ENCODE measurements at regions not wholly inside any gene's neighbourhood (a gene's known extent, or its start where the extent isn't known, plus 50 kb on each side); places are given as distances from the start of the nearest gene placed in this dataset.
"Not testable (repeated sequence)": the region's sequence is repeated elsewhere in the genome, so short reads cannot be mapped to it uniquely, and the experiment has no call there.

DNA sequence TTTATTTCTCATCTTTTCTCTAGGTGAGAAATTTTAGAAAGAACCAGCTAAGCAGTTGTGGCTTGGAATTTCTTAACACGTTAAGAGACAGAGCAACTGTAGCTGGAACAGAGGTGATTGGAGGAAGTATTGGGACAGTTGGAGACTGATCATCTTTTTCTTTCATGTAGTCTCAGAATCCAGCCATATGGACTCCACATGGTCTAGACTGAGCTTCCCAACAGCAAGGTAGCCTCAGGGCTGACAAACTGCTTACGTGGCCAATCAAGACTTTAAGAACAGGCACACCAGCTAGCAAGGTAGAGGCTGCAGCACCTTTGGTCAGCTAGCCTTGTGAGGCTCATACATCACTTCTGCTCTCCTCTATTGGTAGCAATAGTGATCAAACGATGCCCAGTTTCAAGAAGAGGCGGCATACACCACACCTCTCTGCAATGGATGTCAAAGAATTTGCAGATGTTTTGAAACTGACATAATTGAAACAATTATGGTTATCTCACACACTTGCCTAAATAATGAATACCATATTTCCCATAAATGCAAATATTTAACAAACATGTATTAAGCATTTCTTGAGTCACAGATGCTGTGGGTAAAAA is 590.5 kb upstream of the SLC35B3 start:
- Histone ChIP-seq H3K9me2 (ENCODE audit: insufficient read depth) (no peaks in the 10 kb centered on the region), H3K27me3 (ENCODE audit: insufficient read depth, low read length) (no peaks in the 10 kb centered on the region), H3K79me2 (ENCODE audit: insufficient read depth, low read length) (no peaks in the 10 kb centered on the region), H3K4me1 (ENCODE audit: control insufficient read depth in 1 of 2, insufficient read depth in 2 of 2, low read length in 2 of 2) (no peaks in the 10 kb centered on the region), H3K27ac (ENCODE audit: low read depth, low read length) (no peak overlapping the region), H4K20me1 (ENCODE audit: insufficient read depth) (no peaks in the 10 kb centered on the region), H2AFZ (ENCODE audit: low read depth, low read length, poor library complexity, severe bottlenecking) (no peak overlapping the region), H3K9me3 (ENCODE audit: control insufficient read depth in 1 of 2, insufficient read depth in 1 of 2, low read depth in 1 of 2, low read length in 2 of 2) (no peaks in the 10 kb centered on the region), H3K4me3 (replicated peaks in 1 of 2; ENCODE audit: low read depth in 1 of 2, low read length in 2 of 2) (no peak overlapping the region), H3K9ac (ENCODE audit: low read length) (no peak overlapping the region), H3K36me3 (ENCODE audit: control insufficient read depth in 1 of 2, insufficient read depth in 2 of 2, low read length in 2 of 2) (no peaks in the 10 kb centered on the region), H3K4me2 (ENCODE audit: low read length) (no peak overlapping the region)
- TF ChIP-seq CEBPB (IDR thresholded peaks at IDR 0.05; ENCODE audit: low read depth) = no peak
- TF ChIP-seq, protein P1, sequence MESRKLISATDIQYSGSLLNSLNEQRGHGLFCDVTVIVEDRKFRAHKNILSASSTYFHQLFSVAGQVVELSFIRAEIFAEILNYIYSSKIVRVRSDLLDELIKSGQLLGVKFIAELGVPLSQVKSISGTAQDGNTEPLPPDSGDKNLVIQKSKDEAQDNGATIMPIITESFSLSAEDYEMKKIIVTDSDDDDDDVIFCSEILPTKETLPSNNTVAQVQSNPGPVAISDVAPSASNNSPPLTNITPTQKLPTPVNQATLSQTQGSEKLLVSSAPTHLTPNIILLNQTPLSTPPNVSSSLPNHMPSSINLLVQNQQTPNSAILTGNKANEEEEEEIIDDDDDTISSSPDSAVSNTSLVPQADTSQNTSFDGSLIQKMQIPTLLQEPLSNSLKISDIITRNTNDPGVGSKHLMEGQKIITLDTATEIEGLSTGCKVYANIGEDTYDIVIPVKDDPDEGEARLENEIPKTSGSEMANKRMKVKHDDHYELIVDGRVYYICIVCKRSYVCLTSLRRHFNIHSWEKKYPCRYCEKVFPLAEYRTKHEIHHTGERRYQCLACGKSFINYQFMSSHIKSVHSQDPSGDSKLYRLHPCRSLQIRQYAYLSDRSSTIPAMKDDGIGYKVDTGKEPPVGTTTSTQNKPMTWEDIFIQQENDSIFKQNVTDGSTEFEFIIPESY (IDR thresholded peaks at IDR 0.05; ENCODE audit: extremely low read depth, insufficient replicate concordance, low read length) = no peak
- TF ChIP-seq, protein P2, sequence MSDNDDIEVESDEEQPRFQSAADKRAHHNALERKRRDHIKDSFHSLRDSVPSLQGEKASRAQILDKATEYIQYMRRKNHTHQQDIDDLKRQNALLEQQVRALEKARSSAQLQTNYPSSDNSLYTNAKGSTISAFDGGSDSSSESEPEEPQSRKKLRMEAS (IDR thresholded peaks at IDR 0.05) = no peak
- ChIA-PET RAD21 (ENCODE audit: low non-redundant PET in 1 of 2, low total read pairs in 2 of 2, uncharacterized antibody in 2 of 2, unreplicated experiment in 2 of 2) (no interaction called here), POLR2A (no interaction called here), CTCF (no interaction called here)
- BruUV-seq (replicated peaks) = no TSS peak
- no peak for ATAC-seq
- intact Hi-C loops (cut with micrococcal nuclease) = no loop called here
- DNase-seq (ENCODE audit: low read depth, low spot score) = no peak

DNA sequence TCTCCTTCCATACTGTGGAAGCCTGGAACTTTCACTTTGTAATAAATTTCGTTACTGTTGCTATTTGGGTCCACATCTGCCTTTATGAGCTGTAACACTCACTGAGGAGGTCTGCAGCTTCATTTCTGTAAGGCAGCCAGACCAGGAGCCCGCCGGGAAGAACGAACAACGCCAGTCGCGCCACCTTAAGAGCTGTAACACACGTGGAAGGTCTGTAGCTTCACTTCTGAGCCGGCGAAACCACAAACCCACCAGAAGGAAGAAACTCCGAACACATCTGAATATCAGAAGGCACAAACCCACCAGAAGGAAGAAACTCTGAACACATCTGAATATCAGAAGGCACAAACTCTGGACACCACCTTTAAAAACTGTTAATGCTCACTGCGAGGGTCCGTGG is 589.9 kb upstream of the SLC35B3 start:
- Histone ChIP-seq H3K9me3 (ENCODE audit: control insufficient read depth in 1 of 2, insufficient read depth in 1 of 2, low read depth in 1 of 2, low read length in 2 of 2) (no peaks in the 10 kb centered on the region), H3K4me2 (ENCODE audit: low read length) (no peak overlapping the region), H3K36me3 (ENCODE audit: control insufficient read depth in 1 of 2, insufficient read depth in 2 of 2, low read length in 2 of 2) (no peaks in the 10 kb centered on the region), H3K9me2 (ENCODE audit: insufficient read depth) (no peaks in the 10 kb centered on the region), H3K27ac (ENCODE audit: low read depth, low read length) (no peak overlapping the region), H3K27me3 (ENCODE audit: insufficient read depth, low read length) (no peaks in the 10 kb centered on the region), H3K4me1 (ENCODE audit: control insufficient read depth in 1 of 2, insufficient read depth in 2 of 2, low read length in 2 of 2) (no peaks in the 10 kb centered on the region), H3K4me3 (replicated peaks in 1 of 2; ENCODE audit: low read depth in 1 of 2, low read length in 2 of 2) (no peak overlapping the region), H2AFZ (ENCODE audit: low read depth, low read length, poor library complexity, severe bottlenecking) (no peak overlapping the region), H3K9ac (ENCODE audit: low read length) (no peak overlapping the region), H4K20me1 (ENCODE audit: insufficient read depth) (no peaks in the 10 kb centered on the region), H3K79me2 (ENCODE audit: insufficient read depth, low read length) (no peaks in the 10 kb centered on the region)
- ChIA-PET POLR2A (no interaction called here), CTCF (no interaction called here), RAD21 (ENCODE audit: low non-redundant PET in 1 of 2, low total read pairs in 2 of 2, uncharacterized antibody in 2 of 2, unreplicated experiment in 2 of 2) (no interaction called here)
- no TSS peak for BruUV-seq (replicated peaks)
- ATAC-seq (no peak), DNase-seq (ENCODE audit: low read depth, low spot score) (no peak)
- intact Hi-C loops (cut with micrococcal nuclease) = no loop called here
- TF ChIP-seq EGR1 (IDR thresholded peaks at IDR 0.05; ENCODE audit: low read depth) (no peak), ELF1 (IDR thresholded peaks at IDR 0.05; ENCODE audit: borderline replicate concordance, low read depth) (no peak), JUND (IDR thresholded peaks at IDR 0.05) (no peak), EZH2 (IDR thresholded peaks at IDR 0.05) (no peak)
- TF ChIP-seq, protein P3, sequence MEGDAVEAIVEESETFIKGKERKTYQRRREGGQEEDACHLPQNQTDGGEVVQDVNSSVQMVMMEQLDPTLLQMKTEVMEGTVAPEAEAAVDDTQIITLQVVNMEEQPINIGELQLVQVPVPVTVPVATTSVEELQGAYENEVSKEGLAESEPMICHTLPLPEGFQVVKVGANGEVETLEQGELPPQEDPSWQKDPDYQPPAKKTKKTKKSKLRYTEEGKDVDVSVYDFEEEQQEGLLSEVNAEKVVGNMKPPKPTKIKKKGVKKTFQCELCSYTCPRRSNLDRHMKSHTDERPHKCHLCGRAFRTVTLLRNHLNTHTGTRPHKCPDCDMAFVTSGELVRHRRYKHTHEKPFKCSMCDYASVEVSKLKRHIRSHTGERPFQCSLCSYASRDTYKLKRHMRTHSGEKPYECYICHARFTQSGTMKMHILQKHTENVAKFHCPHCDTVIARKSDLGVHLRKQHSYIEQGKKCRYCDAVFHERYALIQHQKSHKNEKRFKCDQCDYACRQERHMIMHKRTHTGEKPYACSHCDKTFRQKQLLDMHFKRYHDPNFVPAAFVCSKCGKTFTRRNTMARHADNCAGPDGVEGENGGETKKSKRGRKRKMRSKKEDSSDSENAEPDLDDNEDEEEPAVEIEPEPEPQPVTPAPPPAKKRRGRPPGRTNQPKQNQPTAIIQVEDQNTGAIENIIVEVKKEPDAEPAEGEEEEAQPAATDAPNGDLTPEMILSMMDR (IDR thresholded peaks at IDR 0.05 in 2 of 3, conservative IDR thresholded peaks at IDR 0.05 in 1 of 3; ENCODE audit: borderline replicate concordance in 1 of 3, insufficient read depth in 1 of 3, low read depth in 2 of 3, low read length in 2 of 3) = no peak

DNA sequence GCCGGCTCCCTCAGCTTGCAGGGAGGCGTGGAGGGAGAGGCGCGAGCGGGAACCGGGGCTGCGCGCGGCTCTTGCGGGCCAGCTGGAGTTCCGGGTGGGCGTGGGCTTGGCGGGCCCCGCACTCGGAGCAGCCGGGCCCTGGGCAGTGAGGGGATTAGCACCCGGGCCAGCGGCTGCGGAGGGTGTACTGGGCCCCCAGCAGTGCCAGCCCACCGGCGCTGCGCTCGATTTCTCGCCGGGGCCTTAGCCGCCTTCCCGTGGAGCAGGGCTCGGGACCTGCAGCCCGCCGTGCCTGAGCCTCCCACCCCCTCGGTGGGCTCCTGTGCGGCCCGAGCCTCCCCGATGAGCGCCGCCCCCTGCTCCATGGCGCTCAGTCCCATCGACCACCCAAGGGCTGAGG is 588.9 kb upstream of the SLC35B3 start:
- H3K9me2 ChIP-seq (ENCODE audit: insufficient read depth); POLR2A ChIA-PET; H3K27me3 ChIP-seq (ENCODE audit: insufficient read depth, low read length); H3K9me3 ChIP-seq (ENCODE audit: control insufficient read depth in 1 of 2, insufficient read depth in 1 of 2, low read depth in 1 of 2, low read length in 2 of 2); BruUV-seq (replicated peaks); H3K27ac ChIP-seq (ENCODE audit: low read depth, low read length); H3K79me2 ChIP-seq (ENCODE audit: insufficient read depth, low read length); H3K9ac ChIP-seq (ENCODE audit: low read length); DNase-seq (ENCODE audit: low read depth, low spot score); RAD21 ChIA-PET (ENCODE audit: low non-redundant PET in 1 of 2, low total read pairs in 2 of 2, uncharacterized antibody in 2 of 2, unreplicated experiment in 2 of 2); H2AFZ ChIP-seq (ENCODE audit: low read depth, low read length, poor library complexity, severe bottlenecking); H4K20me1 ChIP-seq (ENCODE audit: insufficient read depth); H3K4me3 ChIP-seq (replicated peaks in 1 of 2; ENCODE audit: low read depth in 1 of 2, low read length in 2 of 2); intact Hi-C loops (cut with micrococcal nuclease); ATAC-seq; H3K4me2 ChIP-seq (ENCODE audit: low read length); H3K4me1 ChIP-seq (ENCODE audit: control insufficient read depth in 1 of 2, insufficient read depth in 2 of 2, low read length in 2 of 2); H3K36me3 ChIP-seq (ENCODE audit: control insufficient read depth in 1 of 2, insufficient read depth in 2 of 2, low read length in 2 of 2); CTCF ChIA-PET: not testable (repeated sequence)
